ENCODE measurements at regions not wholly inside any gene's neighbourhood (a gene's known extent, or its start where the extent isn't known, plus 50 kb on each side); places are given as distances from the start of the nearest gene placed in this dataset.

- H3K27me3 ChIP-seq = no peaks in the 10 kb centered on the region
- no peak overlapping the region for H3K4me2 ChIP-seq
- DNase-seq (ENCODE audit: low spot score) = no peak
- TF ChIP-seq EZH2 (IDR thresholded peaks at IDR 0.05; ENCODE audit: borderline replicate concordance) = no peak
- no peak for TF ChIP-seq CTCF (IDR thresholded peaks at IDR 0.05; ENCODE audit: poor library complexity)
- TF ChIP-seq EZH2phosphoT487 (IDR thresholded peaks at IDR 0.05; ENCODE audit: low read depth, severe bottlenecking, unreplicated experiment) = no peak
- no peaks in the 10 kb centered on the region for H3K4me1 ChIP-seq (ENCODE audit: insufficient read depth)
- no peak overlapping the region for H2AFZ ChIP-seq
- WGBS (ENCODE audit: low lambda C conversion rate, missing lambda C conversion rate) = 52% methylated on average over 3 of the region's 3 CpGs
- no peaks in the 10 kb centered on the region for H3K9me3 ChIP-seq (ENCODE audit: low read depth)
- H3K36me3 ChIP-seq (replicated peaks; ENCODE audit: insufficient read depth, low read depth) = no peaks in the 10 kb centered on the region
- H3K9me2 ChIP-seq (replicated peaks; ENCODE audit: insufficient read depth) = no peaks in the 10 kb centered on the region
- H3K79me2 ChIP-seq = no peaks in the 10 kb centered on the region
- H4K20me1 ChIP-seq (ENCODE audit: insufficient read depth, poor library complexity, severe bottlenecking) = no peaks in the 10 kb centered on the region
- H3K27ac ChIP-seq = no peak overlapping the region
- H3K4me3 ChIP-seq = no peak overlapping the region
These were observed 552.3 kb downstream of the VRK1 start for GRCh38 chr14:97349463-97349862.

GRCh38 chr14:97349946-97350345 is 552.8 kb downstream of the VRK1 start:
- Histone ChIP-seq H3K4me1 (ENCODE audit: insufficient read depth) (no peaks in the 10 kb centered on the region), H3K27me3 (no peaks in the 10 kb centered on the region), H4K20me1 (ENCODE audit: insufficient read depth, poor library complexity, severe bottlenecking) (no peaks in the 10 kb centered on the region), H3K27ac (no peak overlapping the region), H3K9me2 (replicated peaks; ENCODE audit: insufficient read depth) (no peaks in the 10 kb centered on the region), H3K36me3 (replicated peaks; ENCODE audit: insufficient read depth, low read depth) (no peaks in the 10 kb centered on the region), H3K4me3 (no peak overlapping the region), H2AFZ (no peak overlapping the region), H3K79me2 (no peaks in the 10 kb centered on the region), H3K9me3 (ENCODE audit: low read depth) (no peaks in the 10 kb centered on the region), H3K4me2 (no peak overlapping the region)
- no peak for DNase-seq (ENCODE audit: low spot score)
- TF ChIP-seq EZH2 (IDR thresholded peaks at IDR 0.05; ENCODE audit: borderline replicate concordance) = no peak
- WGBS (ENCODE audit: low lambda C conversion rate, missing lambda C conversion rate) = 94% methylated on average over 3 of the region's 3 CpGs

- no peaks in the 10 kb centered on the region for H4K20me1 ChIP-seq (ENCODE audit: insufficient read depth, poor library complexity, severe bottlenecking)
- H3K27ac ChIP-seq = peak overlapping the region; percentile 30
- no peak for DNase-seq (ENCODE audit: low spot score)
- peak overlapping the region; percentile 19 for H3K4me2 ChIP-seq
- TF ChIP-seq CTCF (IDR thresholded peaks at IDR 0.05; ENCODE audit: poor library complexity) (no peak), EZH2 (IDR thresholded peaks at IDR 0.05; ENCODE audit: borderline replicate concordance) (no peak), EZH2phosphoT487 (IDR thresholded peaks at IDR 0.05; ENCODE audit: low read depth, severe bottlenecking, unreplicated experiment) (no peak)
- no peaks in the 10 kb centered on the region for H3K9me2 ChIP-seq (replicated peaks; ENCODE audit: insufficient read depth)
- H3K4me1 ChIP-seq (ENCODE audit: insufficient read depth) = no peaks in the 10 kb centered on the region
- no peaks in the 10 kb centered on the region for H3K36me3 ChIP-seq (replicated peaks; ENCODE audit: insufficient read depth, low read depth)
- H3K9me3 ChIP-seq (ENCODE audit: low read depth) = no peaks in the 10 kb centered on the region
- H2AFZ ChIP-seq = no peak overlapping the region
- no peaks in the 10 kb centered on the region for H3K27me3 ChIP-seq
- WGBS (ENCODE audit: low lambda C conversion rate, missing lambda C conversion rate) = 91% methylated on average over 2 of the region's 2 CpGs
- no peaks in the 10 kb centered on the region for H3K79me2 ChIP-seq
- H3K4me3 ChIP-seq = no peak overlapping the region
These were observed 553.2 kb downstream of the VRK1 start for GRCh38 chr14:97350415-97350814.

- Histone ChIP-seq H3K36me3 (replicated peaks; ENCODE audit: insufficient read depth, low read depth) (no peaks in the 10 kb centered on the region), H3K4me3 (no peak overlapping the region), H3K27me3 (no peaks in the 10 kb centered on the region), H3K9me3 (ENCODE audit: low read depth) (no peaks in the 10 kb centered on the region), H3K4me2 (peak overlapping the region; percentile 19), H2AFZ (no peak overlapping the region), H3K9me2 (replicated peaks; ENCODE audit: insufficient read depth) (no peaks in the 10 kb centered on the region), H4K20me1 (ENCODE audit: insufficient read depth, poor library complexity, severe bottlenecking) (no peaks in the 10 kb centered on the region), H3K27ac (peak overlapping the region; percentile 30), H3K79me2 (no peaks in the 10 kb centered on the region), H3K4me1 (ENCODE audit: insufficient read depth) (no peaks in the 10 kb centered on the region)
- WGBS (ENCODE audit: low lambda C conversion rate, missing lambda C conversion rate) = 67% methylated on average over 7 of the region's 7 CpGs
- peak; percentile 31 for DNase-seq (ENCODE audit: low spot score)
- TF ChIP-seq EZH2 (IDR thresholded peaks at IDR 0.05; ENCODE audit: borderline replicate concordance) = no peak
- no peak for TF ChIP-seq EZH2phosphoT487 (IDR thresholded peaks at IDR 0.05; ENCODE audit: low read depth, severe bottlenecking, unreplicated experiment)
- TF ChIP-seq CTCF (IDR thresholded peaks at IDR 0.05; ENCODE audit: poor library complexity) = no peak
These were observed 553.9 kb downstream of the VRK1 start for GRCh38 chr14:97350894-97351731.
